OCI-LY3 (cell line): ENCODE measurements at regions not wholly inside any gene's neighbourhood (a gene's known extent, or its start where the extent isn't known, plus 50 kb on each side); places are given as distances from the start of the nearest gene placed in this dataset.

Source experiments
- EZH2phosphoT487 ChIP-seq: fragments of 200-600 bp; shearing (Covaris generic); IDR thresholded peaks from 2 replicates; pipeline ENCODE4 v1.6.1; 2018; ENCODE audit warnings: antibody characterized with exemption, mixed run types, low read depth
- TF ChIP-seq, protein P1 (sequence below): fragments of 200-600, 300-600 bp; sonication (generic); IDR thresholded peaks from 2 replicates; pipeline ENCODE4 v1.5.1; 2014; ENCODE audit warnings: antibody characterized with exemption, low read length, low read depth

DNA sequence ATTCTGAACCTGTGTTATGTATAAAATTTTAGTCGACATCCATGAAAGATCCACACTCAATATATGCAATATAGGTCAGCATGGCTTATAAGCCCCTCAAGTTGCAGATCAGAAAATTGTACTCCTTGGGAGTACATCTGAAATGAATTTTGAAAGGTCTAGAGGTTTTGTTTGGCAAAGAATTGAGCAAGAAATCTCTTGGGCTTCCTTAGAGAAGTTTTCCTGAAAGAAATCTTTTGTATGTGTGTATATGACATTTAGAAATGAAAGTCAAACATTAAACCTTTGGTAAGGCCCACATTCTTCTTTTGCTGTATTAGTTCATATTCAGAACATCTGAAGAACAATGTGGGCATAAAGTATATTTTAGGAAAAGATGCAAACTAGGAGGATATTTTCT, 1006.6 kb downstream of the NAALADL2 start:
- TF ChIP-seq, protein P1, sequence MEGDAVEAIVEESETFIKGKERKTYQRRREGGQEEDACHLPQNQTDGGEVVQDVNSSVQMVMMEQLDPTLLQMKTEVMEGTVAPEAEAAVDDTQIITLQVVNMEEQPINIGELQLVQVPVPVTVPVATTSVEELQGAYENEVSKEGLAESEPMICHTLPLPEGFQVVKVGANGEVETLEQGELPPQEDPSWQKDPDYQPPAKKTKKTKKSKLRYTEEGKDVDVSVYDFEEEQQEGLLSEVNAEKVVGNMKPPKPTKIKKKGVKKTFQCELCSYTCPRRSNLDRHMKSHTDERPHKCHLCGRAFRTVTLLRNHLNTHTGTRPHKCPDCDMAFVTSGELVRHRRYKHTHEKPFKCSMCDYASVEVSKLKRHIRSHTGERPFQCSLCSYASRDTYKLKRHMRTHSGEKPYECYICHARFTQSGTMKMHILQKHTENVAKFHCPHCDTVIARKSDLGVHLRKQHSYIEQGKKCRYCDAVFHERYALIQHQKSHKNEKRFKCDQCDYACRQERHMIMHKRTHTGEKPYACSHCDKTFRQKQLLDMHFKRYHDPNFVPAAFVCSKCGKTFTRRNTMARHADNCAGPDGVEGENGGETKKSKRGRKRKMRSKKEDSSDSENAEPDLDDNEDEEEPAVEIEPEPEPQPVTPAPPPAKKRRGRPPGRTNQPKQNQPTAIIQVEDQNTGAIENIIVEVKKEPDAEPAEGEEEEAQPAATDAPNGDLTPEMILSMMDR: no peak
- no peak for TF ChIP-seq EZH2phosphoT487
